IPS-20b (cell line): ENCODE measurements at regions not wholly inside any gene's neighbourhood (a gene's known extent, or its start where the extent isn't known, plus 50 kb on each side); places are given as distances from the start of the nearest gene placed in this dataset.
"Not testable (repeated sequence)": the region's sequence is repeated elsewhere in the genome, so short reads cannot be mapped to it uniquely, and the experiment has no call there.

ENCODE experiments used
- H3K27ac ChIP-seq: one replicate; pipeline ENCODE4 v1.5.1; 2013; ENCODE audit warnings: low read length
- H3K27me3 ChIP-seq: 2 replicates; pipeline ENCODE4 v1.6.1; 2013; ENCODE audit warnings: mild to moderate bottlenecking, low read length, inconsistent platforms; ENCODE audit not compliant: insufficient read depth
- H3K36me3 ChIP-seq: 2 replicates; pipeline ENCODE4 v1.6.1; 2013; ENCODE audit warnings: low read depth, mild to moderate bottlenecking, inconsistent platforms, low read length, moderate library complexity; ENCODE audit not compliant: insufficient read depth
- H3K4me1 ChIP-seq: 2 replicates; pipeline ENCODE4 v1.6.1; 2013; ENCODE audit warnings: mild to moderate bottlenecking, control low read depth, inconsistent platforms, low read length, moderate library complexity; ENCODE audit not compliant: insufficient read depth
- H3K4me3 ChIP-seq: 2 replicates; pipeline ENCODE4 v1.5.1; 2013; ENCODE audit warnings: mild to moderate bottlenecking, low read length, inconsistent platforms
- H3K9ac ChIP-seq: 2 replicates; pipeline ENCODE4 v1.6.1; 2013; ENCODE audit warnings: low read depth, mild to moderate bottlenecking, inconsistent platforms, low read length, moderate library complexity
- H3K9me3 ChIP-seq: 2 replicates; pipeline ENCODE4 v1.6.1; 2013; ENCODE audit warnings: mild to moderate bottlenecking, low read depth, low read length, inconsistent platforms; ENCODE audit not compliant: insufficient read depth

- H3K27me3 ChIP-seq: no peaks in the 10 kb centered on the region
- H3K9me3 ChIP-seq: no peaks in the 10 kb centered on the region
- H3K36me3 ChIP-seq: no peaks in the 10 kb centered on the region
- H3K9ac ChIP-seq: no peak overlapping the region
- no peaks in the 10 kb centered on the region for H3K4me1 ChIP-seq
- no peak overlapping the region for H3K4me3 ChIP-seq
- no peak overlapping the region for H3K27ac ChIP-seq
These were observed 731.6 kb downstream of the DNAH5 start for GRCh38 chr5:13212886-13213285.

DNA sequence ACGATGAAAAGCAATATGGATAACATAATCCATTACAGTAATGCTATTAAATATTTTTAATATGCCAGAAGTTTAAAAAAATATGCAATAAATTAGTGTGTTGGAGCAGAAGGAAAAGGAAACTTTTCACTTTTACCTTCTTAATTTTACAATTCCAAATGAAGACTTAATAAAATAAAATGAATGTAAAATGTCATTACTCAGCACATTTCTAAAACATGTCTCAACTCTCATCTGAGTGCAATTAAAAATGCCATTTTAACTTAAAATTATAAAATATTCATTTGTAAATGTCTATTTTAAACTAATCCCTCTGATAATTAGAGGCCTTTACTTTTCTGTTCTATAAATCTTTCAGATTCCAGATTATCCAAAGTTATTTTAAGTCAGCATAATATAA is 733.4 kb downstream of the DNAH5 start:
- H3K9me3 ChIP-seq: no peaks in the 10 kb centered on the region

GRCh38 chr5:13207112-13207511 is 737.4 kb downstream of the DNAH5 start:
- no peaks in the 10 kb centered on the region for H3K4me1 ChIP-seq
- H3K36me3 ChIP-seq: no peaks in the 10 kb centered on the region
- no peak overlapping the region for H3K4me3 ChIP-seq
- H3K9ac ChIP-seq: no peak overlapping the region
- no peak overlapping the region for H3K27ac ChIP-seq
- no peaks in the 10 kb centered on the region for H3K27me3 ChIP-seq
- H3K9me3 ChIP-seq: no peaks in the 10 kb centered on the region

More for the DNA sequence above, 733.4 kb downstream of the DNAH5 start:
- no peaks in the 10 kb centered on the region for H3K36me3 ChIP-seq
- H3K27me3 ChIP-seq: no peaks in the 10 kb centered on the region
- H3K4me1 ChIP-seq: no peaks in the 10 kb centered on the region
- H3K27ac ChIP-seq: no peak overlapping the region
- no peak overlapping the region for H3K4me3 ChIP-seq
- H3K9ac ChIP-seq: no peak overlapping the region

DNA sequence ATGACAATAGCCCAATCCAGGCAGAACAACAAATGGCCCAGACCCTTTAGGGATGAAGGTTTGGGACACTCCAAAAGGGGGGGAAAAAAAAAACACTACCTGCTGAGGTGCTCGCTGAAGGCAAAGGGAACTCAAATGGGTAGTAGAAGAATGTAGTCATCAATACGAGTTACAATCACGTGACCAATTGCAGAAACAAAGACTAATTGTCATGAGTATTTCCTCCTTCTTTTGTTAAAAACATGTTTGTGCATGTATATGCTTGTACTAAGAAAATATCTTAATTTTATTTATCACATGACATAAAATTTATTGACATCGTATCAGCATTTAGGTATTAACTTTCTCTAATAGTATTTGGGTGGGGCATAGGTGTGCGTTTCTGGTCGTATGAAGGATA is 743.5 kb downstream of the DNAH5 start:
- Histone ChIP-seq H3K9me3 (no peaks in the 10 kb centered on the region; the same call in 1 of the 2 replicates), H3K27me3 (no peaks in the 10 kb centered on the region), H3K9ac (no peak overlapping the region), H3K4me1 (no peaks in the 10 kb centered on the region), H3K27ac (no peak overlapping the region), H3K36me3 (no peaks in the 10 kb centered on the region), H3K4me3 (no peak overlapping the region)

GRCh38 chr5:13198226-13198625 is 746.3 kb downstream of the DNAH5 start:
- not testable (repeated sequence) for H3K4me3 ChIP-seq, H3K9me3 ChIP-seq, H3K4me1 ChIP-seq, H3K27ac ChIP-seq, H3K36me3 ChIP-seq, H3K27me3 ChIP-seq, H3K9ac ChIP-seq

- Histone ChIP-seq H3K27ac (no peak overlapping the region), H3K9ac (no peak overlapping the region), H3K27me3 (no peaks in the 10 kb centered on the region), H3K9me3 (no peaks in the 10 kb centered on the region), H3K36me3 (no peaks in the 10 kb centered on the region), H3K4me3 (no peak overlapping the region), H3K4me1 (0 out of 2 replicates have a peak, but pooled peaks cover 3% of the 10 kb centered on the region)
These were observed 755.0 kb downstream of the DNAH5 start for GRCh38 chr5:13189532-13189931.

DNA sequence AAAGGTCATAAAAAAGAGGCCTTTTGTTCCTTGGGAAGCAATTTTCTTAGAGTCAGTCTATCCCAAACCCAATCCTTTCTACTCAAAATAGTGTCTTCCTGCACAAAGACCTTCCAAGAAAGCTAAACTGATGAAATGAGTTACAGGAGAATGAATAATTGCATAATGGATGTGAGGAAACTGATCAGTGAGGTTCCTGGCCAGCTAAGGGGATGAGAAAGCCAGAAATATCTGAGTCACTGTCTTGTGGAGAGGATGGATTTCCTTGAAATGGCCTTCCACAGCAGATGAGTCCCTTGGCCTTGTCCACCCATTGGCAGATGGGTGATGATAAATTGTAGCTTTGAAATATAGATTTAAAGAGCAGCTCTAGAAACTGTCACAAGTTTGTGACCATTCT is 756.1 kb downstream of the DNAH5 start:
- no peaks in the 10 kb centered on the region for H3K27me3 ChIP-seq
- H3K9ac ChIP-seq: no peak overlapping the region
- no peaks in the 10 kb centered on the region for H3K36me3 ChIP-seq
- H3K4me3 ChIP-seq: no peak overlapping the region
- no peak overlapping the region for H3K27ac ChIP-seq
- 0 out of 2 replicates have a peak, but pooled peaks cover 3% of the 10 kb centered on the region for H3K4me1 ChIP-seq
- H3K9me3 ChIP-seq: no peaks in the 10 kb centered on the region

GRCh38 chr5:13187186-13187585 is 757.3 kb downstream of the DNAH5 start:
- Histone ChIP-seq H3K4me1 (0 out of 2 replicates have a peak, but pooled peaks cover 3% of the 10 kb centered on the region), H3K27ac (no peak overlapping the region), H3K36me3 (no peaks in the 10 kb centered on the region), H3K9me3 (no peaks in the 10 kb centered on the region), H3K4me3 (no peak overlapping the region), H3K9ac (no peak overlapping the region), H3K27me3 (no peaks in the 10 kb centered on the region)

GRCh38 chr5:13186177-13186576 is 758.3 kb downstream of the DNAH5 start:
- H3K4me1 ChIP-seq: 0 out of 2 replicates have a peak, but pooled peaks cover 3% of the 10 kb centered on the region

GRCh38 chr5:13179407-13180087 is 764.9 kb downstream of the DNAH5 start:
- no peaks in the 10 kb centered on the region for H3K36me3 ChIP-seq
- no peaks in the 10 kb centered on the region for H3K4me1 ChIP-seq
- no peak overlapping the region for H3K4me3 ChIP-seq
- no peak overlapping the region for H3K27ac ChIP-seq
- H3K9me3 ChIP-seq: no peaks in the 10 kb centered on the region
- no peak overlapping the region for H3K9ac ChIP-seq
- no peaks in the 10 kb centered on the region for H3K27me3 ChIP-seq

More at GRCh38 chr5:13186177-13186576, 758.3 kb downstream of the DNAH5 start:
- Histone ChIP-seq H3K9me3 (no peaks in the 10 kb centered on the region), H3K27ac (no peak overlapping the region), H3K9ac (no peak overlapping the region), H3K36me3 (no peaks in the 10 kb centered on the region), H3K27me3 (no peaks in the 10 kb centered on the region), H3K4me3 (no peak overlapping the region)

DNA sequence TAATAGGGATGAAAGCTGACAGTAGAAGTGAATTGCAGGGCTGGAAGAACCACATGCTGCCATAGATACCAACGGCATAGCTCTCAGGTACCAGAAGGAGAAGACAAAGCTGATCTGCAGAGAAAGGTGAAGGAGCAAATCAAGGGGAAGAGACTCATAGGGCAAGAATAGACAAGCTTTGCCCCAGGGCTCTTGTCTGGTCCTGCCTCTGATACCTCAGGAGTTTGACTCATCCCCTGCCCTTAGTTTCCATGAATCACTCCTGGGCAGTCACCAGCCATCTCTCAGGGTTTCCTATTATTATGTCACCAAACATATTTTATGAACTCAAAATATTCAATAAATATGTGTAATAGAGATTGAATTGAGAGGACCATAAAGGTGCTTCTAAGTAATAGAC is 800.9 kb downstream of the DNAH5 start:
- Histone ChIP-seq H3K4me3 (no peak overlapping the region), H3K36me3 (no peaks in the 10 kb centered on the region)

GRCh38 chr5:13143214-13143613 is 801.3 kb downstream of the DNAH5 start:
- Histone ChIP-seq H3K27ac (no peak overlapping the region), H3K9me3 (no peaks in the 10 kb centered on the region), H3K27me3 (no peaks in the 10 kb centered on the region), H3K4me3 (no peak overlapping the region), H3K36me3 (no peaks in the 10 kb centered on the region), H3K4me1 (no peaks in the 10 kb centered on the region), H3K9ac (no peak overlapping the region)

More for the DNA sequence above, 800.9 kb downstream of the DNAH5 start:
- H3K9me3 ChIP-seq: no peaks in the 10 kb centered on the region
- H3K27ac ChIP-seq: no peak overlapping the region
- no peaks in the 10 kb centered on the region for H3K27me3 ChIP-seq
- no peak overlapping the region for H3K9ac ChIP-seq
- no peaks in the 10 kb centered on the region for H3K4me1 ChIP-seq
